ENCODE measurements at regions not wholly inside any gene's neighbourhood (a gene's known extent, or its start where the extent isn't known, plus 50 kb on each side); places are given as distances from the start of the nearest gene placed in this dataset.

DNA sequence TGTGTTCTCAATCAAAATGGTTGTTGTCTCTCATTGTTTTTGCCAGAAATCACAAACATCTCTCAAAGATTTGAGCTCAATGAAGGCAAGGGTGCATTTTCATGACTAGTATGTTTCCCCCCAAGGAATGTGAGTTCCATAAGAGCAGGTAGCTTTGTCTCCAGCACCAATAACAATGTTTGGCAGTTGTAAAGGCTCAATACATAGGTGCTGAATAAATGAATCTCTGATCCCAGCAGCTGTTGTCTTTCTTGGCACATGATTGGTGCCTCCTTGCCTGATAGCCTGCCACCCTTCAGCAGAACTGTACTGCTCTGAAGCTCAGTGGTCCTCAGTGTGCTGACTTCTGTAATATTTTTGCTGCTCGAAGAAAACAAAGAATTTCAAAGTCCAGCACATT lies 103.1 kb upstream of the CDH11 start:
- TF ChIP-seq POLR2AphosphoS5 (IDR thresholded peaks at IDR 0.05; ENCODE audit: low read depth, low read length) (no peak), ZNF274 (IDR thresholded peaks at IDR 0.05; ENCODE audit: low read depth, low read length) (no peak), POLR2A (IDR thresholded peaks at IDR 0.05; ENCODE audit: borderline replicate concordance, extremely low read depth, insufficient read depth, insufficient read length) (no peak), FOSL1 (IDR thresholded peaks at IDR 0.05; ENCODE audit: low read depth) (no peak), YY1 (IDR thresholded peaks at IDR 0.05; ENCODE audit: extremely low read depth, insufficient replicate concordance, low read depth, low read length) (no peak), SP1 (IDR thresholded peaks at IDR 0.05; ENCODE audit: low read depth) (no peak), JUND (IDR thresholded peaks at IDR 0.05) (no peak)
- TF ChIP-seq, protein P1, sequence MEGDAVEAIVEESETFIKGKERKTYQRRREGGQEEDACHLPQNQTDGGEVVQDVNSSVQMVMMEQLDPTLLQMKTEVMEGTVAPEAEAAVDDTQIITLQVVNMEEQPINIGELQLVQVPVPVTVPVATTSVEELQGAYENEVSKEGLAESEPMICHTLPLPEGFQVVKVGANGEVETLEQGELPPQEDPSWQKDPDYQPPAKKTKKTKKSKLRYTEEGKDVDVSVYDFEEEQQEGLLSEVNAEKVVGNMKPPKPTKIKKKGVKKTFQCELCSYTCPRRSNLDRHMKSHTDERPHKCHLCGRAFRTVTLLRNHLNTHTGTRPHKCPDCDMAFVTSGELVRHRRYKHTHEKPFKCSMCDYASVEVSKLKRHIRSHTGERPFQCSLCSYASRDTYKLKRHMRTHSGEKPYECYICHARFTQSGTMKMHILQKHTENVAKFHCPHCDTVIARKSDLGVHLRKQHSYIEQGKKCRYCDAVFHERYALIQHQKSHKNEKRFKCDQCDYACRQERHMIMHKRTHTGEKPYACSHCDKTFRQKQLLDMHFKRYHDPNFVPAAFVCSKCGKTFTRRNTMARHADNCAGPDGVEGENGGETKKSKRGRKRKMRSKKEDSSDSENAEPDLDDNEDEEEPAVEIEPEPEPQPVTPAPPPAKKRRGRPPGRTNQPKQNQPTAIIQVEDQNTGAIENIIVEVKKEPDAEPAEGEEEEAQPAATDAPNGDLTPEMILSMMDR (IDR thresholded peaks at IDR 0.05 in 2 of 3, conservative IDR thresholded peaks at IDR 0.05 in 1 of 3; ENCODE audit: borderline replicate concordance in 1 of 3, insufficient read depth in 1 of 3, low read depth in 2 of 3, low read length in 2 of 3), result no peak
- TF ChIP-seq, protein P2, sequence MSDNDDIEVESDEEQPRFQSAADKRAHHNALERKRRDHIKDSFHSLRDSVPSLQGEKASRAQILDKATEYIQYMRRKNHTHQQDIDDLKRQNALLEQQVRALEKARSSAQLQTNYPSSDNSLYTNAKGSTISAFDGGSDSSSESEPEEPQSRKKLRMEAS (IDR thresholded peaks at IDR 0.05), result no peak
